NCI-H1092 (cell line): ENCODE measurements at regions not wholly inside any gene's neighbourhood (a gene's known extent, or its start where the extent isn't known, plus 50 kb on each side); places are given as distances from the start of the nearest gene placed in this dataset.
A peak's percentile ranks its signal among the peaks of the same experiment; 100 is the strongest.

Source experiments
- DNase-seq: peaks from one replicate; lab custom pipeline; 2025; lab: John Stamatoyannopoulos, UW

DNA sequence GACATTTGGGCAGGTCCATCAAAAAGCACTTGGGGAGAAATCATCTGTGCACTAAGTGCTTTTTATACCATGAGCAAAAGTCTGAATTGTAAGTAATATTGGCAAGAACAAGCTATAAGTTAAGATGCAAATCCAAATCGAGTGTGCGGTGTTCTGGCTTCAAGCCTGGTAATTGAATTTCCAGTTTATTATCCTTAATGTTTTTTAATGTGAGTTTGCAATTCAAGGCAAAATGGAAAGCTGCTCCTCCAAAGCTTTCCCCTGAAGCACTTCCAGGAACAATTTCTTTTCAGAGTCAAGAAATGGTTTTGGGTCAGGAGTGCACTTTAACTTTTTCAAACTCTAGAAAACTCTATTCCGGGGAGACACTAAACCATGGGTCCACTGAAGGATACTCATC is 445.7 kb downstream of the TOX3 start:
- no peak for DNase-seq

DNA sequence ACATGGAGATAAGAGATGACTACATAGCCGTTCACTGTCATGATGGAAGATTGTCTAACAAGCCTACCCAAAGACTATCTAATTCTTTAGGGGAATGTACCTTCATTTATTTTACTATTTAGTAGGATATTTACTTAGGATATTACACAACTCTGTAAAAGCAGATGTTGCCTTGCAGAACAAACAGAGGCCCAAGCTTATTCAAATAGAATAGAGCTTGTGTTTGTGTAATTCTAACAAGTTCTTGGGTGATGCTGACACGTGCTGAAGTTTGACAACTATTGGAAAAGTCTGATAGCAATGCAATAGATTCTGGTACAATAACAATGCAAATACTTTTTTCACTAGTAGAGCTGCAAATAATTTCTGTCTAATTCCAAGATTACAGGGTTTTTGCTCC is 447.6 kb downstream of the TOX3 start:
- DNase-seq: no peak

DNA sequence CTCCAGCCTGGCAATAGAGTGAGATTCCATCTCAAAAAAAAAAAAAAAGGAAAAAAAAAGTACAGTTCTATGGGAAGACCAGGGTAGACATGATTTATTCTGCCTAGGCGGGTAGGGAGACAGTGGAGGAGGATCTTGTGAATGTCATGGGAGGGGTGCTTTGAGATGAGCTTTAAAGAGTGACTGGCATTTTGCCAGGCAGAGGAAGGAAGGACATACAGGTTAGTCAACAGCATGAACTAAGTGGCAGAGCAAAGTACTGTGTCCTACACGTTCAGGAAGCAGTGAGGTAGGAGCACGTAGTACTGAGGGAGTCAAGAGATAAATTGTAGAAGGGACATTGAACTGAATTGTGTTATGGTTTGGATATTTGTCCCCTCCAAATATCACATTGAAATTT is 451.5 kb downstream of the TOX3 start:
- no peak for DNase-seq

DNA sequence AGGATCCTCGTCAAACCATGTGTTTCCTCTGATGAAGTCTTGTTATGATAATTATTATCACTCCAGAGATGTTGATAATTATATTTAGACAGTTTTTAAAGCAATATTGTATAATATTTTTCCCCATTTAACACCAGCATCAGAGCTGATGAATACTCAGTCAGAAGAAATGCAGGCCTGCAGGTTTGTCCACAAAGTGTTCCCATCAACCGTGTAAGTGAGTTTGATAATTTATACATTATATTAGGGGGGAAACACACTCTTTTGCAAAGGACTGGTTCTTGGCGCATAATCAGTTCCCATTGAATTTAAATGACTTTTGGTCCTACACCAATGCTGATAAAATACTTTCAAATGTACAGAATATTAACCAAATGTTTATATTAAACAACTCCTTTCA is 454.8 kb downstream of the TOX3 start:
- no peak for DNase-seq

DNA sequence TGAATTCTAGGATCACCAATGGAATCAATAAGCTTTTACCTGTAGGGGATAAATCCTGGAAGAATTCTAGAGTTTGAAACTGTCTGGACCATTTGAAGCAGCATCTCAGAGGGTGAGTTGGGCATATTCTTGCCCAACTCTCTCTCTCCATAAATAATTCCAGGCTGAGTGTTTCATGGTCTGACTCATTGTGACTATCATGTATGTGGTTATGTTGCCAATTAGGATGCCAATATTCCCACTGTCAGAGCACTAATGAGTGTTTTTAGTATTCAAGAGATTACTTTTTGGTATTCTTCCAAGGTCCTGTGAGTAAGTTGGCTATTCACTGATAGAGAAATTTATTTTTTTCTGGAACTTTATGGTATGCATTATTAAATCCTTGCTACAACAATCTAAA is 456.9 kb downstream of the TOX3 start:
- DNase-seq: no peak

DNA sequence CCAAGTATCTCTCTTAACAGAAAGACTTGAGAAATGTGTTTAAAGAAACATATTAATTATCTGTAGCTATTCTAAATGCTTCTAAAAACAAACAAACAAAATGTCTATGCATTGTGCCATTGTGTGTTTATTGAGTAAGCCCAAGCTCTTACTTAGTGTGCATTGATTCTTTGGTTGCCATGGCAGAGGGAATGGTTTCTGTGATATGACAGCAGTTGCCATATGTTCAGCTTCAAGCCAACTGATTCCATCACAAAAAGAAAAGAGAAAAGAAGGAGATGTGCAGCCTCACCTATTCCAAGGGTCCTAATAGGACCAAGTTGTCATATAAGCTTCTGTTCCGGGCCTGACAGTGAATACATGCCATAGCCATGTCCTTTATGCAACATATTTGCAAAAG is 457.5 kb downstream of the TOX3 start:
- DNase-seq: no peak

DNA sequence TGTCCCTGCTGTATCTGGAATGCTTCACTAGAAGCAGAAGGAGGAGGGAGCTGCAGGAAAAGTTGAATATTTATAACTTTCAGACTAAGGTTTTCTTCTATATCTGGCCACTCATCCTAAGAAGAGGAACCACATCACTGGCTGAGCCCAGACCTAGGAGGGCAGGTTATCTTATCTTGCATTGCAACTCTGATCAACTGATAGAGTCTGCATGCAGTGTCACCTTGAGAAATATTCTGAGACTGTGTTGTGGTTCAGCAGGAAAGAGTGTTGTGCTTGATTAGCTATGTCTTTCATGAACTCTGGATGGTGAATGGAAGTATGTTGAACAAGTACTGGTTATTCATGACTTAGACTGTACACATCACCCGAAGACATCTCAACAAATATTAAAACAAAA is 460.0 kb downstream of the TOX3 start:
- no peak for DNase-seq

DNA sequence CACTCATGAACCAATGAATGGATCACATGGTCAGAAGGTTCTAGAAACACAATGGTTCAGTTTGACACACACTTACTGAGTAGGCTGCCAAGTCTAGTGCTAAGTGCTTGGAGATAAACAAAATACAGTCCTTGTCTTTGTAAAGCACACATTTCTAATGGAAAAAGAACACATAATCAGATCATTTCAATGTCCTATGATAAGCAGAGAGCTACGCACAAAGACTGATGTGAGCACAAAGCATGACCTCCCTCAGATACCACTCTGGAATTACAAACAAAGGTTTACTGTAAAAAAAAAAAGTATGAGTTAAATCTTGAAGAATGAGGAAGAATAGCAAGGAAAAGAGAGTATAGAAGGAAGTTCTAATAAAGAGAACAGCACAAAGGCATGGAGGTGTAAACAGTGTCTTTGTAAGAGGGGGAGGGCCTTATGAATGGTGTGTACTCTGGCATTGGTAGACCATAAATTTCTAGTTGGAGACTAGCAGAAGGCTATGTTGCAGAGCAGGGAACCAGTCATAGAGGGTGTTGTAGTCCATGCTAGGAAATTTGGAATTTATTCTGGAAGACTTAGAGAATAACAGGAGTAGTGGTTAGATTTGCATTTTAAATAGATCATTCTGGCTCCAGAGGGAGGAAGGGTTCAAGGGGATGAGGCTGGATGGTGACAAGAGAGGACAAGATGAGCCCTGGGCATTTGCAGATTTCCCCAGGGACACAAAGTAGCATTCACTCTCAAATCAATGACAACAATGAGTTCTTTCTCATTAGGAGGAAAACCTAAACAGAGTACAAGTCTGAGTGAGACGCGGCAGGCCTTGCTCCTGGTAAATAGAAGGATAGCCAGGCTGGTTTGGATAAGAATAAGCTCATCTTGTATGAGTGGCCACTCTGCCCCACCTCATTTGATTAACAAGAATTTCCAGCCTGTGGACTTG is 468.0 kb downstream of the TOX3 start:
- DNase-seq: peak; percentile 23

DNA sequence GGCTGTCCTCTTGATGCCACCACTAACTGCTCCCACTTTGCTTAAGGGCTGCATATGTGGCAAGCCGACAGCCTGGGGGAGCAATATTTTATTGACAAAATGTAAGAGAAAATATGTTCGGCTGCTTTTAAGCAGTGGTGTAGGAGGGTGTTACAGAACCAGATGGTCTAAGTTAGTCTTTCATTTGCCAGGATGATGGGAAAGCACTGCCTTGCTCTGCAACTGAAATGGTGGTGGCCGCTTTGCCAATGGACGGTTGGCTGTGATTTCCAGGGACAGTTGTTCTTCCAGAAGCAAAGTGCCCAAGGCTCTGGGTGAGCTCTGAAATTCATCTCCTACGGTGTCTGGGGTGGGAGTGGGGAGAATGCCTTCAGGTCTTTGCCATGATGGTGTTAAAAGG is 469.3 kb downstream of the TOX3 start:
- no peak for DNase-seq

DNA sequence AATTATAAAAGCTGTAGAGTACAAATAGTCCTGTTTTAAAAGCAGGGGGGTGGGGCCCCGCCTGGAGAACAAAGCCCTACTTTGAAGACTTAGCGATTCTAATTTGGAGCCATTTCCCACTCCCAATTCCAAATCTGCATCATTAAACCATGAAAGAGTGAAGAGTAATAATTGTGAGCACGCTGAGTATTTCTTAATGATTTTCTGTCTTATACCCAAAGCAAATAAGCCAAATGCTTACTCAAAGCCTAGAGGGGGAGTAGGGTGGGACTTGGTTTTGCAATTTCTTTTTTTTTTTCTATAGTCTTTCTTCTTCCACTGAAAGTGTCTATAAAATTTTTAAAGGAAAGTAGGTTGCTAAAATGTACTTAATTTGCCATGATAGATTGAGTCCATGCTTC is 470.1 kb downstream of the TOX3 start:
- no peak for DNase-seq

DNA sequence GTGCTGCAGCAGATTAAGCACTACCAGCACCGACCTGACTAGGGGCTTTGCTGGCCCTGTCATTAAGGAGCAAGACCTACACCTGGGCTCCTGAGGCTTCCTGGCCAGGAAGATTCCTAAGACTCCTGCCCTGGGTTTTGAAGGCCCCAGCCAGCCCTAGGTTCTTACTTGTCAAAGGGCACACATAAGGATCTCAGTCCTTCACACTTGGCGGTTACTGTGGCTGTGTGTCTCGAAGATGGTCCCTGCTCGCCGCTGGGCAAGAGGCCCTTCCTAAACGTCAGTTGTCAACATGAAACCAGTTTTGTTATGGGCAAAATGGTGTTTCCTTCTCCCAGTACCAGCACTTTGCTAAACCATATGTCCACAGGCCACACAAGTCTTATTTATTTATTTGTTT is 470.6 kb downstream of the TOX3 start:
- no peak for DNase-seq

DNA sequence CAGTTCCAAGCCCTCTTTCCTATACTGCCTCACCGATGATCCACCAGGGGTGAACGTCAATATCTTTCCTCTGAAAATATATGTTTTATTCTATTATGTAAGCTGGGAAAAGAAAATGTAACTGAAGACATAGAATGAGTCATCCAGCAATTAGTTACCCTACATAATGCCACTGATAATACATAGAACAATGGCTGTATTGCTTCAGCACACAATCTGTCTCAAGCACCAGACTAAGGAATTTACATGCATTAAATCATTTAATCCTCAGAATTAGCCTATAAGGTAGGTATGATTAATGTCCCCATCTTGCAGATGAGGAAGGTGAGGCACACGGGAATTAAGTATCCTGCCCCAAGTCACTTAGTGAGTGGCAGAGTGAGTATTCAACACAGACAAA is 472.8 kb downstream of the TOX3 start:
- no peak for DNase-seq

DNA sequence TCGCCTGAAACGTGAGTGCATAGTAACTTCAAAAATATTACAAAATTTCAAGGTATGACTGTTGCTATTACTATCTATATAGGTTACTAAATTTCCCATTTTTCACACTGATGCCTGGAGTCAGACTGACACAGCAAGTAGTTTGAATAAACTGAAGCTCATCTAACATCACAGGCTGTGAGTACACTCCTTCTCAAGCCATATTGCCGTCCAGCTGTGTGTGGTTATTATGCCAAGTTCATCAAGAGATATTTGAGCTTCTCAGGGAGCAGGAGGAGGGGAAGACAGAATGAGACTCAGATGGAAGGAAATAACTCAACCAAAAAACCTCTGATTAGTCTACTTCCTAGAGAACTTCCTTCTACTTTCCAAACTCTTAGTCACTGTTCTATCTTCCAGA is 473.9 kb downstream of the TOX3 start:
- DNase-seq: no peak

DNA sequence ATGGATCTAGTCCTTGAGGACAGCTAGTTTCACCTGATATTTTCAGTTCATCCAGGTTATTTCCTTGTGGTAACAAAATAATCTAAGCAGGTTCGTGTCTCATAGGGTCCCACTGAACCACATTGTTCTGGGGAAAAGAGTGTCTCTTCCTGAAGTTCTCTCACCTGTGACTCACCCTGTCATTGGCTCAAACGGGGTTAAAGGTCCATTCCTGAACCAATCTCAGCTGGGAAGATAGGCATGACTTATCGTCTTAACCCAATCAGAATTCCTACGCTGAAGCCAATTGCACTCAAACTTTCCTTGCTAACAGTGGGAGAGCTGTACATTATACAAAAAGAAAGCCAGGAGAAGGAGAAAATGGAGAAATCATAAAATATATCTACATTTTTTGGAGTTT is 475.8 kb downstream of the TOX3 start:
- no peak for DNase-seq

DNA sequence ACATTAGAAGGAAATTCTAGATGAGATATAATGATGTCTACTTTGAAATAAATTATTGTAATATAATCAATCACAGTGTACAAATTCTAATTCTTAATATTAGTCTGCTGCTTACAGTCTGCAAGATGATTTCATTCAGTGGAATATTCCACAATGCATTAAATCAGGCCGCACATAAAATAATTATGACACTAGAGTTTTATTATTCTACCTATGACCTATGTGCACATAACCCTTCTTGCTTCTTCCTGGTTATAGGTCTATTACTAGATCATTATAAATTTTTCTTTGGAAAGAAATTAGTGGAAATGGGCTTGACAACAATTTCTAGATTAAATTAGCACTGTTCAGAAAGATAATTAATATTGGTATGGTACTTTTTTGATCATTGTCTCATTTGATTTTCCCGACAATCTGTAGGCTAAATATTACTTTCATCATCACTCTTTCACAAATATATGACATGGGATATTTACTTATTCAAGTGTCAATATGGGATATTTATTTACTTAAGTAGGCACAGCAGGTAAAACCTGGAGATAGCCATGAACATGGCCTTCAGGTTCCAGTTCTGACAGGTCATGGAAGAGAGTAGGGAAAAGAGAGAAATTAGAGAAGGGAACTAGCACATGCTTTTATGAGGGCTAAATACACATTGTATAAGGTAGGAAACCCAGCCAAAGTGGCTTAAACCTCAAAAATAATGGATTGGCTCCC is 476.4 kb downstream of the TOX3 start:
- no peak for DNase-seq

DNA sequence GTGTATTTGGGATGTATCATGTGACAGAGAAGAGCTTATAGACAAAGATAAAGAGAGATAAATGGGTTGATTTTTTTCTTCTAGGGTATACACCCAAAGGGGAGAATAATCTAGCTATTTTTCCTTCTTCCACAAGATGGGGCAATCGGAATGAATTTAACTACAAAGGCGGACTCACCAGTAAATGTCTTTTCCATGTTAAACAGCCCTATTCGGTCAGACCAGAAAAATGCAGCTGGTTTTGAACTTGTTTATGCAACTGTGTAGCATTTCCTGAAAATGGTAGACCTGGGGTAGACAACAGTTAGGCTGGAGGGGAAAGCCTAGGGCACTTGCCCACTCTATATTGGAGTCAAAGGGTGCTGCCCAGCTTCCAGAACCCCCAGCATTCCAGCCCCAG is 477.1 kb downstream of the TOX3 start:
- peak; percentile 27 for DNase-seq

DNA sequence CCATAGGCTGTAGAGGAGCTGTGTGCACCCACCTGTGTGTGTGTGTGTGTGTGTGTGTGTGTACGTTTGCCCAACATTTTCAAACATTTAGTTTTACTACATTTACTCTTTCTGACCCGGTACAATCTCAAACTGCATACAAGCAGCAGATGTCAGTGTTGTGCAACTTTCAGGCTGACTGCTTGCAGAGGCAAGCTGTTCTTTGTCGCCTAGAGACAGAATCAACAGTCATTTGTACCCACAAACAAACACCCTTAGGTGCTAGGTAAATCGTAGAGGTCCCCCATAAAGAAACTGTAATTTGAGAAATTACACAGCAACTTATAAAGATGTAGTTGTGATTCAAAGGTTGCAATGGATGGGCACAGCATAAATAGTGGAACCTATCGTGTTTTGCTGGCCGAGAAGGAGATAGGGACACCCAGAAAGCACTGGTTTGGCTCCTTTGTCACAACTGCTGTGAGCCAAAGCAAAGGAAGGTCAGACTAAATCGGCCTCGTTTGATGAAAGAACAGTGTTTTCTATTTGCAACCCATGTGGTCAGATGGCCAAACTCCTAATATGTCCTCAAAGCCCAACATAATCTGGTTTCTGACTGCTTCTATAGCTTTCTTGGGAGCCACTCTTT is 478.4 kb downstream of the TOX3 start:
- peak; percentile 54 for DNase-seq

DNA sequence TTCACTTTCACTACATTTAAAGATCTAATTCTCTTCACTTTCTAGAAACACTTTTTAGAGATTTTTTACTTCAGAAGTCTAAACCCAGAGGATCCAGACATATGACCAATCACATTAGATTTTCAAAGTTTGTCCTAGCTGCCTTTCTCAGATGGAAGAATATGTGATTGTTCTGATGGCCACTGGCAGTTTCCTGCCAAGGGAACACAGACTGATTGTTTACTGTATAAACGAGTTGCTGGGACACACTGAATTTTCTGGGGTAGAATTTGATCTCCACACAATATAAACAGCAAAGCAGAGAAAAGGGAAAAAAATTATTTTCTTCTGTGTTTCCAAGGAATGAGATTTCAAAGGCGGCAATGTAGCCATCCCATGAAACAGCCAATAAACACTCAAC is 480.0 kb downstream of the TOX3 start:
- no peak for DNase-seq

DNA sequence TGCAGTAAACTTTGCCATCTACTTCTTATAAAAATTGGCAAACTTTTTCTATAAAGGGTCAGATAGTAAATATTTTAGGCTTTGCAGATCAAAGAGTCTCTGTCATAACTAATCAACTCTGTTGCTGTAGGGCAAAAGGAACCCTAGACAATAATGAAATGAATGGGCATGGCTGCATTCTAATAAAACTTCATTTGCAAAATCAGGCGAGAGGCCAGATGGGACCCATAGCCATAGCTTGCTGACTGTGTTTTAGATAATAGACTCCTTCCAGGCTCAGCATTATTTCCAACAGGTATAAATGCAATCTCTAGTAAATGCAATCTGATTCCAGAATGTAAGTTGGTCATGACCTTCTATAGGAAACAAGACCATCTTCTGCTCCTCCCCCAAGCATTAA is 490.7 kb downstream of the TOX3 start:
- no peak for DNase-seq

DNA sequence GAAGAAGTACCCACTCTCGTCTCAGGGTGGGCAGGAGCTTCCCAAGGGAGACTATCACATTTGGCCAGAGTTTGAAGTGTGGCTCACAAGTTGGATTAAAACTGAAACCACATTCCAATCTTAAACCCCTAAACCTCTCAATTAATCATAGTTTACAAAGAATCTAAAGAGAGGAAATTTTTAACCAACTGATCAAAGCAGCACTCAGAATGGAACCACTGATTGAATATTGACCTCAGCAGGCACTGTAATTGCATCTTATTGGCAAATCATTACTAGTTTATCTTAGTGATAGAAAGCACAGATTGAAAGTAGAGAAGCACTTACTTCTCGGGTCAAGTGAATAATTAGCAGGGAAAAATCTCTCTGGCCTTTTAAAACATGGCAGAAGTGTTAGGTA is 491.6 kb downstream of the TOX3 start:
- no peak for DNase-seq

DNA sequence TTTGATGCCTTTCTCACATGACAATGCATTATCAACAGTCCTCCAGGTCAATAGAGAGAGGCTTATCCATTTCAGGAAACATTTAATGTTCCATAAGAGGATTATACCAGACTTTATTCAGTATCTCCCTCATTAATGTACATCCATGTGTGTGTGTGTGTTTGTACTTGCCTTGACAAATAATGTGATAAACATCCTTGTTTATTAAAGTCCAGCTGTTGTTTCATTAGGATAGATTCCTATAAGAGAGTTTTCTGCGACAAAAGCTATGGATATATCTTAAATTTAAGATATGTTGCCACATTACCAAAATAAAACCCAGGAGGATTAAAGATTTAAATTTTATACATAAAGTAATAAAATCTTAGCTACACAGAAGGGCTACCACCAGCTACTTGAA is 492.6 kb downstream of the TOX3 start:
- no peak for DNase-seq

DNA sequence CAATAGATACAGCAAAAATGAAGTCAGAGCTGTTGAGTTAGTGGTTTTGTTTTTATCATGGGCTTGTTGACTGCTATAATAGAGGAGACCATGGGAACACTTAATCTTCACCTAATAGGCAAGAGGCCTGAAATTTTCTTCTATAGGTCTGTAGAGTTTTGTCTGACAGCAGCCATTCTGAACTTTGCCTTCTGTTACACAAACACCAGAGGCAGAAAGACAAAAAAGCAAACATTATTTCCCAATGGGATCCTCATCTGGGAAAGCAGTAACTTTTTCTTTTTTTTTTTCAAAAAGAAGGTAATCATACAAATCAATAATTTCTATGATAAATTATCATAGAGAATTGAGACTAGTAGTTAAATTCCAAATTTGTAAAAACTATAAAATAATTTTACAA is 494.1 kb downstream of the TOX3 start:
- no peak for DNase-seq
